GM10248 (cell line): ENCODE measurements at regions not wholly inside any gene's neighbourhood (a gene's known extent, or its start where the extent isn't known, plus 50 kb on each side); places are given as distances from the start of the nearest gene placed in this dataset.

Experiments
- CTCF ChIA-PET: fragments of 300-600 bp; sonication (Branson Sonifier 250); formaldehyde crosslinking; extraction: SDS; loops from one replicate; lab custom pipeline; 2021; ENCODE audit warnings: antibody characterized with exemption; lab: Yijun Ruan, JAX
- POLR2A ChIA-PET: fragments of 350-650 bp; sonication (Branson Sonifier 250); formaldehyde crosslinking; extraction: SDS; loops from one replicate; lab custom pipeline; 2020; ENCODE audit warnings: antibody characterized with exemption; lab: Yijun Ruan, JAX
- DNase-seq: peaks from one replicate; pipeline ENCODE4 v3.0.0; 2012; ENCODE audit errors: extremely low spot score
- TF ChIP-seq, protein P1 (sequence below): IDR thresholded peaks from 2 replicates; pipeline ENCODE4 v1.5.1; 2012; ENCODE audit warnings: mild to moderate bottlenecking, low read depth; ENCODE audit errors: extremely low read depth, missing control alignments, control extremely low read depth

DNA sequence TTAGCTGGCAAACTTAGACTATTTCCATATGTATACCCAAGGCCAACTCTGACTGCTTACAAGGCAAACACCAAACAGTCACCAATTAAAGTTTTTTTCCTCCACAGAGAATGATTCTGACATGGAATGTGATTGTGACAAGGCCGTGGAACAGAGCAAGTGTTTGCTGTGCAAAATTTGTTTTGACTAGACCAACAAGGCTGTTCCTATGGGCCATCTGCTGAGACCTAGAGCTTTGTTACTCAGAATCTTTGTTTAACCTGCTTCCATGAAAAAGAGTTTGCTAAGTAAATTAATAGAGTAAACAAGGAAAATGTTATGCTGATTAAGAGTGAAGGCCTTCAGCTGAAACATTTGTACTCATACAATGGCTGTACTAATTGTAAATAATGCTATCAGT, 51.6 kb upstream of the IMPG1 start:
- ChIA-PET CTCF (interaction anchor here (1.5 kb wide), 1 partner anchor 11 kb away, joined by 5 read pairs; no protein-coding TSS in a partner anchor), POLR2A (no interaction called here)
- no peak for DNase-seq
- TF ChIP-seq, protein P1, sequence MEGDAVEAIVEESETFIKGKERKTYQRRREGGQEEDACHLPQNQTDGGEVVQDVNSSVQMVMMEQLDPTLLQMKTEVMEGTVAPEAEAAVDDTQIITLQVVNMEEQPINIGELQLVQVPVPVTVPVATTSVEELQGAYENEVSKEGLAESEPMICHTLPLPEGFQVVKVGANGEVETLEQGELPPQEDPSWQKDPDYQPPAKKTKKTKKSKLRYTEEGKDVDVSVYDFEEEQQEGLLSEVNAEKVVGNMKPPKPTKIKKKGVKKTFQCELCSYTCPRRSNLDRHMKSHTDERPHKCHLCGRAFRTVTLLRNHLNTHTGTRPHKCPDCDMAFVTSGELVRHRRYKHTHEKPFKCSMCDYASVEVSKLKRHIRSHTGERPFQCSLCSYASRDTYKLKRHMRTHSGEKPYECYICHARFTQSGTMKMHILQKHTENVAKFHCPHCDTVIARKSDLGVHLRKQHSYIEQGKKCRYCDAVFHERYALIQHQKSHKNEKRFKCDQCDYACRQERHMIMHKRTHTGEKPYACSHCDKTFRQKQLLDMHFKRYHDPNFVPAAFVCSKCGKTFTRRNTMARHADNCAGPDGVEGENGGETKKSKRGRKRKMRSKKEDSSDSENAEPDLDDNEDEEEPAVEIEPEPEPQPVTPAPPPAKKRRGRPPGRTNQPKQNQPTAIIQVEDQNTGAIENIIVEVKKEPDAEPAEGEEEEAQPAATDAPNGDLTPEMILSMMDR, result no peak
